PC-9 (cell line): ENCODE measurements at regions not wholly inside any gene's neighbourhood (a gene's known extent, or its start where the extent isn't known, plus 50 kb on each side); places are given as distances from the start of the nearest gene placed in this dataset.

ENCODE experiments used
- CTCF ChIP-seq: fragments of 200-600 bp; sonication (generic); conservative IDR thresholded peaks from 2 replicates; pipeline ENCODE4 v1.6.1; 2017; ENCODE audit warnings: mixed run types, antibody characterized with exemption, mild to moderate bottlenecking, moderate library complexity
- EZH2 ChIP-seq: fragments of 200-600 bp; sonication (generic); IDR thresholded peaks from 2 replicates; pipeline ENCODE4 v1.8.0; 2017; ENCODE audit warnings: antibody characterized with exemption, low read depth

GRCh38 chr16:19945934-19946333, 61.3 kb upstream of the GPRC5B start:
- TF ChIP-seq EZH2 = no peak
- no peak for TF ChIP-seq CTCF
